ENCODE measurements at regions not wholly inside any gene's neighbourhood (a gene's known extent, or its start where the extent isn't known, plus 50 kb on each side); places are given as distances from the start of the nearest gene placed in this dataset.

- no peaks in the 10 kb centered on the region for H3K9me3 Mint-ChIP-seq
- H3K36me3 Mint-ChIP-seq, result no peaks in the 10 kb centered on the region
- H3K4me1 Mint-ChIP-seq, result peaks cover 15% of the 10 kb centered on the region
- TF ChIP-seq CTCF (IDR thresholded peaks at IDR 0.05; ENCODE audit: unreplicated experiment), result no peak
- H3K27me3 Mint-ChIP-seq (ENCODE audit: low read depth), result peaks cover 9% of the 10 kb centered on the region
- DNase-seq (ENCODE audit: low spot score in 2 of 2, unreplicated experiment in 2 of 2), result no peak
- no peak overlapping the region for H3K27ac Mint-ChIP-seq
- no peak overlapping the region for H3K4me3 Mint-ChIP-seq
Measured at GRCh38 chr12:58502226-58502625, 418.1 kb downstream of the LRIG3 start.

- no peak for TF ChIP-seq CTCF (IDR thresholded peaks at IDR 0.05; ENCODE audit: unreplicated experiment)
- Mint-ChIP-seq H3K27ac (no peak overlapping the region), H3K27me3 (ENCODE audit: low read depth) (peaks cover 9% of the 10 kb centered on the region), H3K9me3 (no peaks in the 10 kb centered on the region), H3K4me1 (peaks cover 15% of the 10 kb centered on the region), H3K4me3 (no peak overlapping the region), H3K36me3 (no peaks in the 10 kb centered on the region)
- no peak for DNase-seq (ENCODE audit: low spot score in 2 of 2, unreplicated experiment in 2 of 2)
Measured at GRCh38 chr12:58502841-58503240, 417.5 kb downstream of the LRIG3 start.

- H3K27ac Mint-ChIP-seq, result no peak overlapping the region
- no peak for DNase-seq (ENCODE audit: low spot score in 2 of 2, unreplicated experiment in 2 of 2)
- peaks cover 9% of the 10 kb centered on the region for H3K27me3 Mint-ChIP-seq (ENCODE audit: low read depth)
- no peaks in the 10 kb centered on the region for H3K36me3 Mint-ChIP-seq
- no peak for TF ChIP-seq CTCF (IDR thresholded peaks at IDR 0.05; ENCODE audit: unreplicated experiment)
- no peaks in the 10 kb centered on the region for H3K9me3 Mint-ChIP-seq
- peaks cover 15% of the 10 kb centered on the region for H3K4me1 Mint-ChIP-seq
- H3K4me3 Mint-ChIP-seq, result no peak overlapping the region
Measured at GRCh38 chr12:58503731-58504130, 416.6 kb downstream of the LRIG3 start.

- TF ChIP-seq CTCF (IDR thresholded peaks at IDR 0.05; ENCODE audit: unreplicated experiment), result no peak
- DNase-seq (ENCODE audit: low spot score in 2 of 2, unreplicated experiment in 2 of 2), result no peak
- H3K27ac Mint-ChIP-seq, result no peak overlapping the region
- H3K36me3 Mint-ChIP-seq, result no peaks in the 10 kb centered on the region
- peaks cover 3% of the 10 kb centered on the region for H3K9me3 Mint-ChIP-seq
- H3K4me3 Mint-ChIP-seq, result no peak overlapping the region
- H3K4me1 Mint-ChIP-seq, result peaks cover 15% of the 10 kb centered on the region
- peaks cover 9% of the 10 kb centered on the region for H3K27me3 Mint-ChIP-seq (ENCODE audit: low read depth)
Measured at GRCh38 chr12:58504143-58504938, 416.0 kb downstream of the LRIG3 start.

GRCh38 chr12:58509116-58509885 lies 411.0 kb downstream of the LRIG3 start:
- Mint-ChIP-seq H3K9me3 (peaks cover 15% of the 10 kb centered on the region), H3K4me3 (no peak overlapping the region), H3K27me3 (ENCODE audit: low read depth) (peaks cover 4% of the 10 kb centered on the region), H3K27ac (no peak overlapping the region), H3K36me3 (peaks cover 7% of the 10 kb centered on the region), H3K4me1 (peaks cover 19% of the 10 kb centered on the region)
- no peak for TF ChIP-seq CTCF (IDR thresholded peaks at IDR 0.05; ENCODE audit: unreplicated experiment)
- DNase-seq (ENCODE audit: low spot score in 2 of 2, unreplicated experiment in 2 of 2), result no peak
